Osteocyte (in vitro differentiated cells): ENCODE measurements at regions not wholly inside any gene's neighbourhood (a gene's known extent, or its start where the extent isn't known, plus 50 kb on each side); places are given as distances from the start of the nearest gene placed in this dataset.

Experiments used
- DNase-seq: peaks from one replicate; pipeline ENCODE4 v3.0.0; 2021; ENCODE audit warnings: mixed read lengths; ENCODE audit not compliant: unreplicated experiment; ENCODE audit errors: extremely low spot score
- H3K27ac Mint-ChIP-seq: one replicate; pipeline ENCODE4 v1.8.0; 2021; ENCODE audit warnings: mild to moderate bottlenecking, mixed read lengths; ENCODE audit not compliant: unreplicated experiment
- H3K27me3 Mint-ChIP-seq: one replicate; pipeline ENCODE4 v1.8.0; 2021; ENCODE audit warnings: mixed read lengths; ENCODE audit not compliant: unreplicated experiment
- H3K36me3 Mint-ChIP-seq: one replicate; pipeline ENCODE4 v1.8.0; 2021; ENCODE audit warnings: mixed read lengths; ENCODE audit not compliant: unreplicated experiment
- H3K4me1 Mint-ChIP-seq: one replicate; pipeline ENCODE4 v1.8.0; 2021; ENCODE audit warnings: mixed read lengths; ENCODE audit not compliant: unreplicated experiment
- H3K4me3 Mint-ChIP-seq: one replicate; pipeline ENCODE4 v1.8.0; 2021; ENCODE audit warnings: mild to moderate bottlenecking, moderate library complexity, mixed read lengths; ENCODE audit not compliant: unreplicated experiment
- H3K9me3 Mint-ChIP-seq: one replicate; pipeline ENCODE4 v1.8.0; 2021; ENCODE audit warnings: mixed read lengths; ENCODE audit not compliant: unreplicated experiment
- CTCF ChIP-seq: fragments of 200-600 bp; sonication (generic); IDR thresholded peaks from 2 replicates; pipeline ENCODE4 v1.5.0; 2021; ENCODE audit warnings: antibody characterized with exemption, mild to moderate bottlenecking, moderate library complexity

- Mint-ChIP-seq H3K36me3 (no peaks in the 10 kb centered on the region), H3K27ac (no peak overlapping the region), H3K9me3 (no peaks in the 10 kb centered on the region), H3K4me1 (no peaks in the 10 kb centered on the region), H3K4me3 (no peak overlapping the region), H3K27me3 (no peaks in the 10 kb centered on the region)
- DNase-seq, result no peak
- TF ChIP-seq CTCF, result no peak
Measured at GRCh38 chr7:86148501-86148900, 495.2 kb upstream of the GRM3 start.

- Mint-ChIP-seq H3K4me1 (no peaks in the 10 kb centered on the region), H3K27me3 (no peaks in the 10 kb centered on the region), H3K36me3 (no peaks in the 10 kb centered on the region), H3K9me3 (no peaks in the 10 kb centered on the region), H3K27ac (no peak overlapping the region), H3K4me3 (no peak overlapping the region)
- no peak for DNase-seq
- no peak for TF ChIP-seq CTCF
Measured at GRCh38 chr7:86137343-86137742, 506.4 kb upstream of the GRM3 start.

GRCh38 chr7:86130268-86130667 is 513.4 kb upstream of the GRM3 start:
- Mint-ChIP-seq H3K27me3 (no peaks in the 10 kb centered on the region), H3K4me3 (no peak overlapping the region), H3K27ac (no peak overlapping the region), H3K9me3 (no peaks in the 10 kb centered on the region), H3K4me1 (no peaks in the 10 kb centered on the region), H3K36me3 (no peaks in the 10 kb centered on the region)
- no peak for TF ChIP-seq CTCF
- DNase-seq, result no peak

GRCh38 chr7:86123476-86123875 is 520.2 kb upstream of the GRM3 start:
- H3K9me3 Mint-ChIP-seq, result no peaks in the 10 kb centered on the region
- no peaks in the 10 kb centered on the region for H3K36me3 Mint-ChIP-seq
- DNase-seq, result no peak
- H3K4me3 Mint-ChIP-seq, result no peak overlapping the region
- TF ChIP-seq CTCF, result no peak
- no peak overlapping the region for H3K27ac Mint-ChIP-seq
- no peaks in the 10 kb centered on the region for H3K27me3 Mint-ChIP-seq
- no peaks in the 10 kb centered on the region for H3K4me1 Mint-ChIP-seq

GRCh38 chr7:86094166-86094669 is 549.5 kb upstream of the GRM3 start:
- Mint-ChIP-seq H3K27me3 (no peaks in the 10 kb centered on the region), H3K4me1 (no peaks in the 10 kb centered on the region), H3K4me3 (no peak overlapping the region), H3K9me3 (peaks cover 3% of the 10 kb centered on the region), H3K27ac (no peak overlapping the region), H3K36me3 (no peaks in the 10 kb centered on the region)
- DNase-seq, result no peak
- TF ChIP-seq CTCF, result no peak
